Calu3 (cell line): ENCODE measurements at regions not wholly inside any gene's neighbourhood (a gene's known extent, or its start where the extent isn't known, plus 50 kb on each side); places are given as distances from the start of the nearest gene placed in this dataset.
"Not testable (repeated sequence)": the region's sequence is repeated elsewhere in the genome, so short reads cannot be mapped to it uniquely, and the experiment has no call there.

Experiments
- BruUV-seq: library from RNA; stranded (reverse); fragments of 400-500 nt; replicated peaks from 2 replicates; lab custom pipeline; 2021; lab: Mats Ljungman, UMichigan
- CTCF ChIA-PET: fragments of 300-600 bp; sonication (Branson Sonifier 250); formaldehyde crosslinking; loops from one replicate; lab custom pipeline; 2022; ENCODE audit warnings: antibody characterized with exemption; lab: Charles Lee
- DNase-seq: peaks from one replicate; pipeline ENCODE4 v3.0.0; 2022
- H3K27ac Mint-ChIP-seq: one replicate; pipeline ENCODE4 v1.8.0; 2022; ENCODE audit warnings: mixed read lengths; ENCODE audit not compliant: unreplicated experiment
- H3K27me3 Mint-ChIP-seq: one replicate; pipeline ENCODE4 v1.8.0; 2022; ENCODE audit warnings: mixed read lengths; ENCODE audit not compliant: unreplicated experiment
- H3K36me3 Mint-ChIP-seq: one replicate; pipeline ENCODE4 v1.8.0; 2022; ENCODE audit warnings: mild to moderate bottlenecking, moderate library complexity, mixed read lengths; ENCODE audit not compliant: insufficient read depth, unreplicated experiment
- H3K4me1 Mint-ChIP-seq: one replicate; pipeline ENCODE4 v1.8.0; 2022; ENCODE audit warnings: mild to moderate bottlenecking, low read depth, mixed read lengths; ENCODE audit not compliant: unreplicated experiment
- H3K4me3 Mint-ChIP-seq: one replicate; pipeline ENCODE4 v1.8.0; 2022; ENCODE audit warnings: mild to moderate bottlenecking, low read depth, moderate library complexity, mixed read lengths; ENCODE audit not compliant: unreplicated experiment
- H3K9me3 Mint-ChIP-seq: one replicate; pipeline ENCODE4 v1.8.0; 2022; ENCODE audit warnings: low read depth, mixed read lengths; ENCODE audit not compliant: unreplicated experiment
- CTCF ChIP-seq: fragments of 200-600 bp; IDR thresholded peaks from one replicate; pipeline ENCODE4 v1.8.0; 2022; ENCODE audit warnings: antibody characterized with exemption; ENCODE audit not compliant: unreplicated experiment
- intact Hi-C: fragments of 100-400 bp; cut with micrococcal nuclease; formaldehyde crosslinking; loops from one replicate; pipeline ENCODE4 v1.10.0; 2022; ENCODE audit not compliant: unreplicated experiment

GRCh38 chr10:37488792-37489657 is 363.6 kb downstream of the ANKRD30A start:
- no peaks in the 10 kb centered on the region for H3K36me3 Mint-ChIP-seq
- no peaks in the 10 kb centered on the region for H3K4me1 Mint-ChIP-seq
- no peak overlapping the region for H3K27ac Mint-ChIP-seq
- no peak for TF ChIP-seq CTCF
- H3K4me3 Mint-ChIP-seq, result no peak overlapping the region
- intact Hi-C loops, result no loop called here
- H3K9me3 Mint-ChIP-seq, result peaks cover 3% of the 10 kb centered on the region
- CTCF ChIA-PET, result interaction anchor here (0.7 kb wide), 1 partner anchor 48 kb away, joined by 4 read pairs; no protein-coding TSS in a partner anchor
- BruUV-seq, result no TSS peak
- DNase-seq, result no peak
- H3K27me3 Mint-ChIP-seq, result no peaks in the 10 kb centered on the region

GRCh38 chr10:37480596-37480995 is 355.2 kb downstream of the ANKRD30A start:
- H3K9me3 Mint-ChIP-seq, H3K4me1 Mint-ChIP-seq, H3K36me3 Mint-ChIP-seq, CTCF ChIA-PET, H3K4me3 Mint-ChIP-seq, H3K27me3 Mint-ChIP-seq, DNase-seq, intact Hi-C loops, BruUV-seq, H3K27ac Mint-ChIP-seq: not testable (repeated sequence)

- Mint-ChIP-seq H3K36me3 (no peaks in the 10 kb centered on the region), H3K4me3 (no peak overlapping the region), H3K27ac (no peak overlapping the region), H3K27me3 (no peaks in the 10 kb centered on the region), H3K4me1 (no peaks in the 10 kb centered on the region), H3K9me3 (peaks cover 2% of the 10 kb centered on the region)
- no TSS peak for BruUV-seq
- no peak for DNase-seq
- CTCF ChIA-PET, result no interaction called here
- intact Hi-C loops, result no loop called here
- TF ChIP-seq CTCF, result no peak
Measured at GRCh38 chr10:37479469-37479868, 354.1 kb downstream of the ANKRD30A start.

- Mint-ChIP-seq H3K9me3 (peaks cover 2% of the 10 kb centered on the region), H3K36me3 (no peaks in the 10 kb centered on the region), H3K4me3 (no peak overlapping the region), H3K27ac (no peak overlapping the region), H3K27me3 (no peaks in the 10 kb centered on the region), H3K4me1 (no peaks in the 10 kb centered on the region)
- no peak for TF ChIP-seq CTCF
- no peak for DNase-seq
- no TSS peak for BruUV-seq
- intact Hi-C loops, result no loop called here
- CTCF ChIA-PET, result no interaction called here
Measured at GRCh38 chr10:37478381-37478780, 353.0 kb downstream of the ANKRD30A start.

GRCh38 chr10:37476285-37476684 is 350.9 kb downstream of the ANKRD30A start:
- no TSS peak for BruUV-seq
- CTCF ChIA-PET, result no interaction called here
- Mint-ChIP-seq H3K27me3 (no peaks in the 10 kb centered on the region), H3K36me3 (no peaks in the 10 kb centered on the region), H3K27ac (no peak overlapping the region), H3K4me1 (no peaks in the 10 kb centered on the region), H3K4me3 (no peak overlapping the region), H3K9me3 (peaks cover 2% of the 10 kb centered on the region)
- no peak for DNase-seq
- no peak for TF ChIP-seq CTCF
- intact Hi-C loops, result no loop called here
